ENCODE measurements at regions not wholly inside any gene's neighbourhood (a gene's known extent, or its start where the extent isn't known, plus 50 kb on each side); places are given as distances from the start of the nearest gene placed in this dataset.

GRCh38 chr5:5711112-5711511 is 288.6 kb downstream of the ICE1 start:
- DNase-seq (ENCODE audit: low read depth, low spot score): no peak
- no peak for TF ChIP-seq CTCF (IDR thresholded peaks at IDR 0.05; ENCODE audit: insufficient read depth, low read length, missing control alignments)
- POLR2A ChIA-PET: no interaction called here
- CTCF ChIA-PET: no interaction called here
- H3K4me3 ChIP-seq (ENCODE audit: low read depth, low read length): no peak overlapping the region

- no peak for DNase-seq (ENCODE audit: low read depth, low spot score)
- no peak for TF ChIP-seq CTCF (IDR thresholded peaks at IDR 0.05; ENCODE audit: insufficient read depth, low read length, missing control alignments)
- H3K4me3 ChIP-seq (ENCODE audit: low read depth, low read length): no peak overlapping the region
- ChIA-PET POLR2A (no interaction called here), CTCF (no interaction called here)
These were observed 288.0 kb downstream of the ICE1 start for GRCh38 chr5:5710471-5710870.

GRCh38 chr5:5708367-5708919 is 286.0 kb downstream of the ICE1 start:
- ChIA-PET POLR2A (no interaction called here), CTCF (no interaction called here)
- no peak for TF ChIP-seq CTCF (IDR thresholded peaks at IDR 0.05; ENCODE audit: insufficient read depth, low read length, missing control alignments)

GRCh38 chr5:5705010-5705409 is 282.5 kb downstream of the ICE1 start:
- DNase-seq (ENCODE audit: low read depth, low spot score): no peak
- TF ChIP-seq CTCF (IDR thresholded peaks at IDR 0.05; ENCODE audit: insufficient read depth, low read length, missing control alignments): no peak
- ChIA-PET CTCF (no interaction called here), POLR2A (no interaction called here)
- H3K4me3 ChIP-seq (ENCODE audit: low read depth, low read length): no peak overlapping the region

More at GRCh38 chr5:5708367-5708919, 286.0 kb downstream of the ICE1 start:
- no peak for DNase-seq (ENCODE audit: low read depth, low spot score)
- no peak overlapping the region for H3K4me3 ChIP-seq (ENCODE audit: low read depth, low read length)

- ChIA-PET POLR2A (no interaction called here), CTCF (no interaction called here)
- TF ChIP-seq CTCF (IDR thresholded peaks at IDR 0.05; ENCODE audit: insufficient read depth, low read length, missing control alignments): no peak
- H3K4me3 ChIP-seq (ENCODE audit: low read depth, low read length): no peak overlapping the region
- DNase-seq (ENCODE audit: low read depth, low spot score): no peak
These were observed 281.9 kb downstream of the ICE1 start for GRCh38 chr5:5704352-5704751.

- CTCF ChIA-PET: no interaction called here
- no peak overlapping the region for H3K4me3 ChIP-seq (ENCODE audit: low read depth, low read length)
- TF ChIP-seq CTCF (IDR thresholded peaks at IDR 0.05; ENCODE audit: insufficient read depth, low read length, missing control alignments): no peak
- DNase-seq (ENCODE audit: low read depth, low spot score): no peak
- POLR2A ChIA-PET: no interaction called here
These were observed 280.5 kb downstream of the ICE1 start for GRCh38 chr5:5702934-5703333.

Data from AG04449 (cell line).